ENCODE measurements at regions not wholly inside any gene's neighbourhood (a gene's known extent, or its start where the extent isn't known, plus 50 kb on each side); places are given as distances from the start of the nearest gene placed in this dataset.
A peak's percentile ranks its signal among the peaks of the same experiment; 100 is the strongest.

DNA sequence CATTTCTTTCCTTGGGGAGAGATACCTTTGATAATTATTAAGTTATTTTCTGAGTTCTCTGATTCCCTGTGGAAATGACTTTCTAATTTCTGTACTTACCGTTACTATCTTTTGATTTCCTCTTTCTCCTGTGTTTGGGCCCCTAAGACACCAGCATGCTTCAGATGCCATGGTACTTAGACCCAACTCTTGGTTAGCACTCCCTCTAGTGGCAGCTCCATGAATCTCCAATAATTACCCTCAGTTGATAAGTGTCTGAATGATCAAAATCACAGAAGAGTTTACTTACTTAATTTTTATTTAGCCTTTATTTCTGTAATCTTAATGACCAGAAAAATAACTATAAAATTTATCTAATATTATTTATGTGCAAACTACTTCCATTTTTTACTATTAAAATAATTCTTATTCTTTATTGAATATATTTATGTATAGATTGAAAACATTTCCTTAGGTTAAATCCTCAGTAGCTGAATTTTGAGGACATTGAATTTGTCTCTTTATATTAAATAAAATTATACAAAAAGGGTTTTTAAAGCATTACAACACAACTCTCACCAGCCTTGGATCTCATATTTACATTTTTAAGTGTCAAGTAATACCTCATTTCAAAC is 300.4 kb downstream of the KCNS3 start:
- H3K9ac ChIP-seq (replicated peaks in 1 of 4; ENCODE audit: extremely low read depth in 1 of 4, low read depth in 3 of 4, low read length in 3 of 4), result no peak overlapping the region
- no peak overlapping the region for H2BK12ac ChIP-seq (ENCODE audit: low read depth, low read length)
- no peaks in the 10 kb centered on the region for H3K9me3 ChIP-seq (ENCODE audit: insufficient read depth in 2 of 2, low read depth in 1 of 2, low read length in 1 of 2)
- no peak overlapping the region for H4K91ac ChIP-seq (replicated peaks; ENCODE audit: insufficient read length, low read length)
- FAIRE-seq (peak; percentile 68), DNase-seq (ENCODE audit: low read depth in 1 of 2, low spot score in 2 of 2) (peak; percentile 7 to 63)
- 61% methylated on average over 1 of the region's 1 CpG; no CpG with 5 or more reads in 1 of the 2 experiments for WGBS, 2 experiments (ENCODE audit: extremely low coverage in 1 of 2, insufficient coverage in 1 of 2, insufficient read length in 1 of 2, insufficient replicate concordance in 2 of 2, low coverage in 1 of 2, low lambda C conversion rate in 2 of 2, missing lambda C conversion rate in 1 of 2)
- no peak overlapping the region for H4K5ac ChIP-seq (ENCODE audit: insufficient read length, low read depth, low read length)
- no peak overlapping the region for H3K4ac ChIP-seq (replicated peaks; ENCODE audit: insufficient read length, low read depth, low read length)
- no peak overlapping the region for H3K56ac ChIP-seq (replicated peaks; ENCODE audit: insufficient read length, low read depth, low read length)
- H3K27ac ChIP-seq (ENCODE audit: low read depth, low read length), result no peak overlapping the region
- CTCF ChIA-PET (ENCODE audit: partially characterized antibody), result interaction anchor here (0.8 to 2.5 kb wide), 17 partner anchors 10 to 1695 kb away, joined by 3 to 8 read pairs (median 5); partner anchors contain the start of gene KCNS3
- H3K23ac ChIP-seq (ENCODE audit: insufficient read length), result no peak overlapping the region
- no peaks in the 10 kb centered on the region for H3K79me1 ChIP-seq (ENCODE audit: low read depth, low read length)
- H3K36me3 ChIP-seq (ENCODE audit: control insufficient read depth in 2 of 4, insufficient read depth in 4 of 4, low read length in 3 of 4), result no peaks in the 10 kb centered on the region
- H3K79me2 ChIP-seq (ENCODE audit: control insufficient read depth in 1 of 2, insufficient read depth in 2 of 2, low read length in 2 of 2), result no peaks in the 10 kb centered on the region
- H3K4me3 ChIP-seq (ENCODE audit: extremely low read depth in 1 of 4, insufficient read depth in 2 of 4, low read depth in 3 of 4, low read length in 4 of 4), result no peak overlapping the region
- H2BK5ac ChIP-seq (ENCODE audit: low read depth, low read length), result no peak overlapping the region
- POLR2A ChIA-PET (ENCODE audit: partially characterized antibody), result no interaction called here
- H3K18ac ChIP-seq (ENCODE audit: extremely low read depth, low read length), result no peak overlapping the region
- H2AFZ ChIP-seq (ENCODE audit: low read length), result no peak overlapping the region
- no peak overlapping the region for H2AK5ac ChIP-seq (ENCODE audit: low read depth, low read length)
- H2BK120ac ChIP-seq (replicated peaks; ENCODE audit: low read depth, low read length), result no peak overlapping the region
- no peak overlapping the region for H2BK20ac ChIP-seq (ENCODE audit: low read length)
- H2BK15ac ChIP-seq (ENCODE audit: low read length), result no peak overlapping the region
- no peaks in the 10 kb centered on the region for H3K27me3 ChIP-seq (replicated peaks in 1 of 4; ENCODE audit: control insufficient read depth in 3 of 4, extremely low read depth in 1 of 4, insufficient read depth in 3 of 4, low read length in 3 of 4)
- no peaks in the 10 kb centered on the region for H3K4me1 ChIP-seq (replicated peaks in 1 of 4; ENCODE audit: control insufficient read depth in 3 of 4, insufficient read depth in 4 of 4, low read length in 3 of 4)
- no peaks in the 10 kb centered on the region for H3K23me2 ChIP-seq (ENCODE audit: low read depth, low read length)
- H3K4me2 ChIP-seq (ENCODE audit: insufficient read depth in 1 of 2, low read depth in 2 of 2, low read length in 2 of 2), result no peak overlapping the region
- H4K8ac ChIP-seq (ENCODE audit: extremely low read depth, insufficient read depth, low read length), result no peak overlapping the region
- H3K14ac ChIP-seq (ENCODE audit: insufficient read length), result no peak overlapping the region
- no peaks in the 10 kb centered on the region for H4K20me1 ChIP-seq (replicated peaks in 1 of 2; ENCODE audit: control insufficient read depth in 1 of 2, insufficient read depth in 2 of 2, low read length in 2 of 2)
- peak in 2 of 3 experiments; percentile 69 to 77; a peak in 3 of 4 replicates for TF ChIP-seq CTCF (IDR thresholded peaks at IDR 0.05; ENCODE audit: control extremely low read depth in 1 of 3, insufficient read depth in 1 of 3, low read depth in 1 of 3, low read length in 3 of 3)
- 0 out of 2 replicates have a peak, but pooled peaks have one; percentile 11 for TF ChIP-seq YY1 (IDR thresholded peaks at IDR 0.05; ENCODE audit: low read depth, low read length)
- no peak for TF ChIP-seq TCF12 (IDR thresholded peaks at IDR 0.05; ENCODE audit: low read depth, low read length)
- peak; percentile 72 for TF ChIP-seq TEAD4 (IDR thresholded peaks at IDR 0.05; ENCODE audit: low read depth, low read length)
- no peak for TF ChIP-seq GTF2F1 (IDR thresholded peaks at IDR 0.05; ENCODE audit: borderline replicate concordance, low read depth, low read length)
- peak; percentile 78 to 82 for TF ChIP-seq RAD21 (IDR thresholded peaks at IDR 0.05 in 1 of 2, conservative IDR thresholded peaks at IDR 0.05 in 1 of 2; ENCODE audit: low read depth in 2 of 2, low read length in 2 of 2)
